ENCODE measurements at regions not wholly inside any gene's neighbourhood (a gene's known extent, or its start where the extent isn't known, plus 50 kb on each side); places are given as distances from the start of the nearest gene placed in this dataset.

- no peak for DNase-seq
Observed at GRCh38 chr19:31118986-31119385, 230.2 kb downstream of the TSHZ3 start.

- DNase-seq: no peak
Observed at GRCh38 chr19:31118287-31118955, 230.8 kb downstream of the TSHZ3 start.

- DNase-seq: no peak
Observed at GRCh38 chr19:31114585-31114984, 234.7 kb downstream of the TSHZ3 start.

- no peak for DNase-seq
Observed at GRCh38 chr19:31113293-31113692, 235.9 kb downstream of the TSHZ3 start.

- DNase-seq: no peak
Observed at GRCh38 chr19:31112158-31112557, 237.1 kb downstream of the TSHZ3 start.

GRCh38 chr19:31111741-31112140 is 237.5 kb downstream of the TSHZ3 start:
- no peak for DNase-seq

GRCh38 chr19:31110336-31110735 is 238.9 kb downstream of the TSHZ3 start:
- no peak for DNase-seq

GRCh38 chr19:31109636-31110035 is 239.6 kb downstream of the TSHZ3 start:
- no peak for DNase-seq

GRCh38 chr19:31107096-31107495 is 242.1 kb downstream of the TSHZ3 start:
- DNase-seq: no peak

- DNase-seq: no peak
Observed at GRCh38 chr19:31105761-31106160, 243.5 kb downstream of the TSHZ3 start.

GRCh38 chr19:31104451-31104850 is 244.8 kb downstream of the TSHZ3 start:
- no peak for DNase-seq

GRCh38 chr19:31103228-31103627 is 246.0 kb downstream of the TSHZ3 start:
- no peak for DNase-seq

- no peak for DNase-seq
Observed at GRCh38 chr19:31102674-31103073, 246.6 kb downstream of the TSHZ3 start.

- DNase-seq: no peak
Observed at GRCh38 chr19:31100981-31101380, 248.3 kb downstream of the TSHZ3 start.

- DNase-seq: no peak
Observed at GRCh38 chr19:31100206-31100590, 249.0 kb downstream of the TSHZ3 start.

GRCh38 chr19:31099515-31100205 is 249.6 kb downstream of the TSHZ3 start:
- DNase-seq: no peak

GRCh38 chr19:31098836-31099235 is 250.4 kb downstream of the TSHZ3 start:
- DNase-seq: no peak

GRCh38 chr19:31096935-31097545 is 252.2 kb downstream of the TSHZ3 start:
- no peak for DNase-seq

- no peak for DNase-seq
Observed at GRCh38 chr19:31096062-31096830, 253.0 kb downstream of the TSHZ3 start.

- DNase-seq: no peak
Observed at GRCh38 chr19:31095100-31095804, 254.0 kb downstream of the TSHZ3 start.

- DNase-seq: no peak
Observed at GRCh38 chr19:31092274-31092673, 257.0 kb downstream of the TSHZ3 start.

GRCh38 chr19:31089681-31090080 is 259.6 kb downstream of the TSHZ3 start:
- no peak for DNase-seq

GRCh38 chr19:31085125-31085524 is 264.1 kb downstream of the TSHZ3 start:
- no peak for DNase-seq
